ENCODE measurements at regions not wholly inside any gene's neighbourhood (a gene's known extent, or its start where the extent isn't known, plus 50 kb on each side); places are given as distances from the start of the nearest gene placed in this dataset.

GRCh38 chr1:29651684-29652665, 415.7 kb downstream of the PTPRU start:
- DNase-seq, result no peak
- in situ Hi-C loops (cut with HindIII; ENCODE audit: low pct_ligation_motif_present, low sequenced_read_pairs), result no loop called here
- H3K4me3 ChIP-seq (ENCODE audit: low read depth, low read length), result no peak overlapping the region
- no peak overlapping the region for H3K27ac ChIP-seq
- no peaks in the 10 kb centered on the region for H3K36me3 ChIP-seq (replicated peaks)
- H3K27me3 ChIP-seq (replicated peaks), result no peaks in the 10 kb centered on the region
- TF ChIP-seq, protein P1, sequence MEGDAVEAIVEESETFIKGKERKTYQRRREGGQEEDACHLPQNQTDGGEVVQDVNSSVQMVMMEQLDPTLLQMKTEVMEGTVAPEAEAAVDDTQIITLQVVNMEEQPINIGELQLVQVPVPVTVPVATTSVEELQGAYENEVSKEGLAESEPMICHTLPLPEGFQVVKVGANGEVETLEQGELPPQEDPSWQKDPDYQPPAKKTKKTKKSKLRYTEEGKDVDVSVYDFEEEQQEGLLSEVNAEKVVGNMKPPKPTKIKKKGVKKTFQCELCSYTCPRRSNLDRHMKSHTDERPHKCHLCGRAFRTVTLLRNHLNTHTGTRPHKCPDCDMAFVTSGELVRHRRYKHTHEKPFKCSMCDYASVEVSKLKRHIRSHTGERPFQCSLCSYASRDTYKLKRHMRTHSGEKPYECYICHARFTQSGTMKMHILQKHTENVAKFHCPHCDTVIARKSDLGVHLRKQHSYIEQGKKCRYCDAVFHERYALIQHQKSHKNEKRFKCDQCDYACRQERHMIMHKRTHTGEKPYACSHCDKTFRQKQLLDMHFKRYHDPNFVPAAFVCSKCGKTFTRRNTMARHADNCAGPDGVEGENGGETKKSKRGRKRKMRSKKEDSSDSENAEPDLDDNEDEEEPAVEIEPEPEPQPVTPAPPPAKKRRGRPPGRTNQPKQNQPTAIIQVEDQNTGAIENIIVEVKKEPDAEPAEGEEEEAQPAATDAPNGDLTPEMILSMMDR (IDR thresholded peaks at IDR 0.05; ENCODE audit: low read depth, low read length, missing control alignments), result no peak

GRCh38 chr1:29651246-29651645, 414.9 kb downstream of the PTPRU start:
- TF ChIP-seq, protein P1 (IDR thresholded peaks at IDR 0.05; ENCODE audit: low read depth, low read length, missing control alignments), result no peak
- Histone ChIP-seq H3K27ac (no peak overlapping the region), H3K4me3 (ENCODE audit: low read depth, low read length) (no peak overlapping the region), H3K36me3 (replicated peaks) (no peaks in the 10 kb centered on the region), H3K27me3 (replicated peaks) (no peaks in the 10 kb centered on the region)
- in situ Hi-C loops (cut with HindIII; ENCODE audit: low pct_ligation_motif_present, low sequenced_read_pairs), result no loop called here
- DNase-seq, result no peak

DNA sequence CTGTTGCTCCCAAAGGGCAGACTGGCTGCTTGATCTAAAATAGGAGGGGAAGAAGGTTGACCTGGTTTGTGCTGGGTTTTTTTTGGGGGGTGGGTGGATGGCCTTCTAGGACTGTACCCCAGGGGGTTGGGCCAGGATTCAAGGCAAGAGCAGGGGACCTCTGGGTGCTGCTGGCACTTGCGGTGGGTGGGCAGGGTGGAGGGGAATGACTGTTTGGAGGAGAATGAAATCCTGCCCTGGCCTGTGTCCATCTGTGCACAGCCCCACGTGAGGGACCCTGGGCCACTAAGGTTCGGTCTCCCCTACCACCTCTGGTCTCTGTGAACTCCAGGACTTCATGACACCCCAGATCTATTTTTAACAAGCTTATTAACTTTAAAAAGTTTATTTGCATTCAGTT, 414.2 kb downstream of the PTPRU start:
- Histone ChIP-seq H3K36me3 (replicated peaks) (no peaks in the 10 kb centered on the region), H3K27me3 (replicated peaks) (no peaks in the 10 kb centered on the region), H3K27ac (no peak overlapping the region), H3K4me3 (ENCODE audit: low read depth, low read length) (no peak overlapping the region)
- DNase-seq, result no peak
- TF ChIP-seq, protein P1 (IDR thresholded peaks at IDR 0.05; ENCODE audit: low read depth, low read length, missing control alignments), result no peak
- in situ Hi-C loops (cut with HindIII; ENCODE audit: low pct_ligation_motif_present, low sequenced_read_pairs), result no loop called here

DNA sequence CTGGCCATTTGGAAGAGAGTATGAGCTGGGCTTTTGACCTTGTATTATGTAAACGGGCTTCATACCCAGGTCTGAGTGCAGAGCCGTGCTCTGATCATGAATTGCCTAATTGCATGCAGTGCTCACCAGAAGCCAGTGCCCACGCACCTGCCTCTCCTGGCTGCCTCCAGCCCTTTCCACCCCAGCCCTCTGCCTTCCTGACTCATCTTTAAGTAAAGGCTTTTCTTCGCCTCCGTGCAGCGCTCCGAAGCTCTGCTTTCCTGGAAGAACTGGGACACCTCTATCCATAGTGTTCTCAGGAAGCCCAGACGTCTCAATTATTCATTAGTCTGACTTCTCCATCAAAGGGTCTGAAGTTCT, 413.7 kb downstream of the PTPRU start:
- TF ChIP-seq, protein P1 (IDR thresholded peaks at IDR 0.05; ENCODE audit: low read depth, low read length, missing control alignments), result no peak
- DNase-seq, result no peak
- H3K27ac ChIP-seq, result no peak overlapping the region
- no peak overlapping the region for H3K4me3 ChIP-seq (ENCODE audit: low read depth, low read length)
- H3K27me3 ChIP-seq (replicated peaks), result no peaks in the 10 kb centered on the region
- H3K36me3 ChIP-seq (replicated peaks), result no peaks in the 10 kb centered on the region
- in situ Hi-C loops (cut with HindIII; ENCODE audit: low pct_ligation_motif_present, low sequenced_read_pairs), result no loop called here

DNA sequence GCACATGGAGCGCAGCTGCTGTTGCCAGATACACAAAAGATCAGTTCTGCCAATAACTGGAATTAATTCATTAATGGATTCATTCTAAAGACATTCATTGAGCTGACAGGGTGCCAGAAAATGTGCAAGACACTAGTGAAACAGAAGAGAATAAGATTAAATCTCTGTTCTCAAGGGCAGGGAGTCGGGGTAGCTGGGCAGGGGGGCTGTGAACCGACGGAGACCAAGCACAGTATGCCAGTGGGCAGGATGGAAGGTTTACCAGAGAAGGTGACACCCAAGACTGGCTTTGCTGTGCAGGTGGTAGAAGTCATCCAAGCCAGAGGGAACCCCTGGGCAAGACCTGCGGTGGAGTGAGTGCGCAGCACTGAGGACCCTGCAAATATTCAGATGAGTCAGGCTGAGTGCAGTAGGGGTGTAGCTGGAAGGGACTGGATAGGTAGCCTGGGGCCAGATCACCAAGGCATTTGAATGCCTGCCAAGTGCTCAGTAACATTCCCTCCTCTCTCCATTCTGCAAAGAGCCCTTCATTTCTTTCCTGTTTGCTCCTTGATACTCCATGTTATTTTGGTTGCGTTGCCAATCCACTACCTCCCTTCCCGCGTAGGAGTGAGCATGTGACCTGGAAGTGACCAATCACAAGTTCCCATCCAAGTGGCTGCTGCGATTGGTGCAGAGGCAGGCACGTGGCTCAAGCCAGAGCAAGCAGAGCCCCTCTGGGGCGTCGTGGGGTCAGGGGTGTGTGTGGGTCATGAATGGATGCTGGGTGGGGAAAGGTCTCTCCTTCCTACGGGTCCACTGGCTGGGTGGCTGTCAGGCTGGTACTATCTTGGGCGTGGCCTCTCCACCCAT, 413.1 kb downstream of the PTPRU start:
- H3K27ac ChIP-seq, result no peak overlapping the region
- H3K4me3 ChIP-seq (ENCODE audit: low read depth, low read length), result no peak overlapping the region
- in situ Hi-C loops (cut with HindIII; ENCODE audit: low pct_ligation_motif_present, low sequenced_read_pairs), result no loop called here
- TF ChIP-seq, protein P1 (IDR thresholded peaks at IDR 0.05; ENCODE audit: low read depth, low read length, missing control alignments), result no peak
- DNase-seq, result no peak
- H3K36me3 ChIP-seq (replicated peaks), result no peaks in the 10 kb centered on the region
- H3K27me3 ChIP-seq (replicated peaks), result no peaks in the 10 kb centered on the region
